GM23338 (cell line): ENCODE measurements at regions not wholly inside any gene's neighbourhood (a gene's known extent, or its start where the extent isn't known, plus 50 kb on each side); places are given as distances from the start of the nearest gene placed in this dataset.

Experiments used
- ATAC-seq: fragments of 200-7000 bp; cut with Tn5 transposase; 3 replicates; pipeline ENCODE4 v1.9.1; 2020
- DNase-seq: peaks from one replicate; pipeline ENCODE4 v3.0.0-alpha.2; 2015; ENCODE audit warnings: low spot score
- H2AFZ ChIP-seq: fragments of 200-600 bp; sonication (generic); 2 replicates; pipeline ENCODE4 v1.8.0; 2016; ENCODE audit warnings: antibody characterized with exemption, mild to moderate bottlenecking, moderate library complexity
- H3F3A ChIP-seq: fragments of 200-600 bp; sonication (generic); replicated peaks from 2 replicates; pipeline ENCODE4 v1.8.0; 2017; ENCODE audit warnings: antibody characterized with exemption, mixed run types, low read depth
- H3K27ac ChIP-seq: fragments of 200-600 bp; sonication (generic); 2 replicates; pipeline ENCODE4 v1.6.1; 2016; ENCODE audit warnings: low read depth
- H3K27me3 ChIP-seq: fragments of 200-600 bp; sonication (generic); 2 replicates; pipeline ENCODE4 v1.8.0; 2016; ENCODE audit warnings: mild to moderate bottlenecking, mixed run types, moderate library complexity; ENCODE audit not compliant: insufficient read depth
- H3K36me3 ChIP-seq: fragments of 200-600 bp; sonication (generic); 2 replicates; pipeline ENCODE4 v1.8.0; 2016; ENCODE audit warnings: mild to moderate bottlenecking; ENCODE audit not compliant: insufficient read depth
- H3K4me1 ChIP-seq: fragments of 200-600 bp; sonication (generic); 2 replicates; pipeline ENCODE4 v1.8.0; 2016; ENCODE audit warnings: mild to moderate bottlenecking, moderate library complexity; ENCODE audit not compliant: insufficient read depth
- H3K4me2 ChIP-seq: fragments of 200-600 bp; sonication (generic); 2 replicates; pipeline ENCODE4 v1.7.1; 2017; ENCODE audit warnings: mixed run types
- H3K4me3 ChIP-seq: fragments of 200-600 bp; sonication (generic); 2 replicates; pipeline ENCODE4 v1.6.1; 2016; ENCODE audit warnings: mixed run types
- H3K79me2 ChIP-seq: fragments of 200-600 bp; sonication (generic); replicated peaks from 2 replicates; pipeline ENCODE4 v1.8.0; 2017; ENCODE audit warnings: mild to moderate bottlenecking; ENCODE audit not compliant: insufficient read depth
- H3K9me2 ChIP-seq: fragments of 200-600 bp; sonication (generic); 2 replicates; pipeline ENCODE4 v1.8.0; 2017; ENCODE audit not compliant: insufficient read depth
- H4K20me1 ChIP-seq: fragments of 200-600 bp; sonication (generic); replicated peaks from 2 replicates; pipeline ENCODE4 v1.8.0; 2017; ENCODE audit warnings: mild to moderate bottlenecking; ENCODE audit not compliant: insufficient read depth
- H3K27ac Mint-ChIP-seq: 2 replicates; pipeline ENCODE4 v1.8.0; 2020; ENCODE audit warnings: inconsistent platforms, mild to moderate bottlenecking, moderate library complexity, mixed read lengths
- H3K27me3 Mint-ChIP-seq: 3 replicates; pipeline ENCODE4 v1.8.0; 2022; ENCODE audit warnings: low read depth, mild to moderate bottlenecking, moderate library complexity, mixed read lengths, inconsistent platforms; ENCODE audit not compliant: insufficient read depth, poor library complexity
- H3K36me3 Mint-ChIP-seq: 3 replicates; pipeline ENCODE4 v1.8.0; 2021; ENCODE audit warnings: low read depth, mild to moderate bottlenecking, inconsistent platforms, moderate library complexity, mixed read lengths
- H3K4me1 Mint-ChIP-seq: 3 replicates; pipeline ENCODE4 v1.8.0; 2020; ENCODE audit warnings: mild to moderate bottlenecking, inconsistent platforms, mixed read lengths
- H3K4me3 Mint-ChIP-seq: 3 replicates; pipeline ENCODE4 v1.8.0; 2021; ENCODE audit warnings: moderate library complexity, mild to moderate bottlenecking, inconsistent platforms, mixed read lengths
- H3K9me3 Mint-ChIP-seq: 3 replicates; pipeline ENCODE4 v1.8.0; 2020; ENCODE audit warnings: moderate library complexity, mild to moderate bottlenecking, inconsistent platforms, mixed read lengths
- CREB1 ChIP-seq: fragments of 250-450 bp; sonication (Bioruptor Pico); IDR thresholded peaks from 2 replicates; pipeline ENCODE4 v1.5.0; 2020; ENCODE audit warnings: low read depth, mild to moderate bottlenecking, moderate library complexity
- ETS1 ChIP-seq: IDR thresholded peaks from 2 replicates; pipeline ENCODE4 v1.6.1; 2016; ENCODE audit warnings: antibody characterized with exemption
- EZH2 ChIP-seq: fragments of 200-600 bp; sonication (generic); IDR thresholded peaks from one replicate; pipeline ENCODE4 v1.8.0; 2017; ENCODE audit warnings: antibody characterized with exemption, mild to moderate bottlenecking, low read depth; ENCODE audit not compliant: unreplicated experiment
- EZH2phosphoT487 ChIP-seq: fragments of 200-600 bp; sonication (generic); IDR thresholded peaks from one replicate; pipeline ENCODE4 v1.8.1; 2018; ENCODE audit warnings: antibody characterized with exemption; ENCODE audit not compliant: unreplicated experiment
- POLR2AphosphoS5 ChIP-seq: IDR thresholded peaks from 2 replicates; pipeline ENCODE4 v1.6.1; 2016; ENCODE audit warnings: antibody characterized with exemption, low read depth
- REST ChIP-seq: IDR thresholded peaks from one replicate; pipeline ENCODE4 v1.6.1; 2018; ENCODE audit warnings: antibody characterized with exemption; ENCODE audit not compliant: unreplicated experiment
- STAT1 ChIP-seq: IDR thresholded peaks from one replicate; pipeline ENCODE4 v1.6.1; 2016; ENCODE audit warnings: antibody characterized with exemption; ENCODE audit not compliant: unreplicated experiment
- ZNF114 ChIP-seq: fragments of 250-450 bp; sonication (Bioruptor Pico); IDR thresholded peaks from 2 replicates; pipeline ENCODE4 v1.5.0; 2020; ENCODE audit warnings: mild to moderate bottlenecking, moderate library complexity
- ZNF331 ChIP-seq: fragments of 250-450 bp; sonication (Bioruptor Pico); IDR thresholded peaks from 2 replicates; pipeline ENCODE4 v1.5.0; 2020; ENCODE audit warnings: low read depth, mild to moderate bottlenecking, moderate library complexity
- ZNF462 ChIP-seq: fragments of 250-450 bp; sonication (Bioruptor Pico); IDR thresholded peaks from 2 replicates; pipeline ENCODE4 v1.5.0; 2020; ENCODE audit warnings: mild to moderate bottlenecking, moderate library complexity

GRCh38 chr11:91067666-91068065 is 844.8 kb upstream of the CHORDC1 start (continued):
- TF ChIP-seq STAT1, result no peak
- no peak for TF ChIP-seq CREB1 (CRISPR knock-in tag)
- TF ChIP-seq ETS1, result no peak
- no peak for TF ChIP-seq ZNF114 (CRISPR knock-in tag)

- no peaks in the 10 kb centered on the region for H3K36me3 Mint-ChIP-seq
- no peaks in the 10 kb centered on the region for H3K27me3 ChIP-seq
- H3K4me3 Mint-ChIP-seq, result no peak overlapping the region
- no peak overlapping the region for H3K27ac Mint-ChIP-seq
- H3K4me2 ChIP-seq, result no peak overlapping the region
- H3K4me3 ChIP-seq, result no peak overlapping the region
- no peaks in the 10 kb centered on the region for H3K36me3 ChIP-seq
- no peaks in the 10 kb centered on the region; the same call in 2 of the 3 replicates for H3K9me3 Mint-ChIP-seq
- H3K27me3 Mint-ChIP-seq, result peaks cover 2% of the 10 kb centered on the region
- DNase-seq (no peak), ATAC-seq (no peak)
- peaks cover 9% of the 10 kb centered on the region for H3K4me1 Mint-ChIP-seq
- H3K79me2 ChIP-seq, result no peaks in the 10 kb centered on the region
- H3K4me1 ChIP-seq, result no peaks in the 10 kb centered on the region
- H3K27ac ChIP-seq, result no peak overlapping the region
- no peaks in the 10 kb centered on the region for H3F3A ChIP-seq
- TF ChIP-seq ETS1, result no peak
- TF ChIP-seq ZNF462 (CRISPR knock-in tag), result no peak
- no peak for TF ChIP-seq POLR2AphosphoS5
- no peak for TF ChIP-seq EZH2phosphoT487
- no peak for TF ChIP-seq ZNF114 (CRISPR knock-in tag)
- TF ChIP-seq ZNF331 (CRISPR knock-in tag), result no peak
- TF ChIP-seq EZH2, result no peak
- no peak for TF ChIP-seq CREB1 (CRISPR knock-in tag)
- TF ChIP-seq REST, result no peak
- TF ChIP-seq STAT1, result no peak
- H3K9me2 ChIP-seq, result no peaks in the 10 kb centered on the region
- H4K20me1 ChIP-seq, result no peaks in the 10 kb centered on the region
- H2AFZ ChIP-seq, result no peak overlapping the region
These were observed 843.7 kb upstream of the CHORDC1 start for GRCh38 chr11:91066456-91067047.
